Endothelial cell of umbilical vein (primary cell): ENCODE measurements at regions not wholly inside any gene's neighbourhood (a gene's known extent, or its start where the extent isn't known, plus 50 kb on each side); places are given as distances from the start of the nearest gene placed in this dataset.

Experiments
- BruUV-seq: library from RNA; stranded (reverse); fragments of 400-500 nt; replicated peaks from 2 replicates; lab custom pipeline; 2021; lab: Mats Ljungman, UMichigan
- CTCF ChIA-PET: fragments of 300-600, 350-600 bp; sonication (Branson Sonifier 250); formaldehyde crosslinking; loops from one replicate; lab custom pipeline; 2021; ENCODE audit warnings: antibody characterized with exemption, inconsistent platforms; lab: Charles Lee
- POLR2A ChIA-PET: fragments of 300-600, 350-600 bp; sonication (Branson Sonifier 250); formaldehyde crosslinking; loops from one replicate; lab custom pipeline; 2021; ENCODE audit warnings: antibody characterized with exemption, inconsistent platforms; lab: Charles Lee
- DNase-seq: peaks from one replicate; pipeline ENCODE4 v3.0.0-alpha.2; 2011; ENCODE audit warnings: low read depth, low spot score
- FAIRE-seq: peaks from 2 replicates; lab custom pipeline; 2011; peaks lifted over from hg19 to GRCh38; lab: Jason Lieb, UNC
- H2AFZ ChIP-seq: 2 replicates; pipeline ENCODE4 v1.6.0; 2012; ENCODE audit warnings: low read depth, low read length, control low read depth, inconsistent platforms
- H3K27ac ChIP-seq: 2 replicates; pipeline ENCODE4 v1.5.1; 2011; ENCODE audit warnings: low read depth, mild to moderate bottlenecking, control low read depth, low read length, moderate library complexity; ENCODE audit not compliant: insufficient read depth
- H3K27me3 ChIP-seq, 2 experiments: 2 replicates each; pipeline versions ENCODE4 v1.6.0 to v1.6.1; 2011; ENCODE audit warnings: low read length in 2 of 2, mixed read lengths in 1 of 2; ENCODE audit not compliant: control insufficient read depth in 2 of 2, insufficient read depth in 2 of 2
- H3K36me3 ChIP-seq, 2 experiments: 2 replicates in 1 of 2; 3 replicates in 1 of 2; pipeline ENCODE4 v1.5.1; 2011; ENCODE audit warnings: low read length in 2 of 2, mild to moderate bottlenecking in 1 of 2, moderate library complexity in 1 of 2; ENCODE audit not compliant: control insufficient read depth in 2 of 2, insufficient read depth in 2 of 2; ENCODE audit errors: extremely low read depth in 1 of 2
- H3K4me1 ChIP-seq: 3 replicates; pipeline ENCODE4 v1.5.1; 2011; ENCODE audit warnings: mild to moderate bottlenecking, low read length; ENCODE audit not compliant: control insufficient read depth, insufficient read depth; ENCODE audit errors: extremely low read depth
- H3K4me2 ChIP-seq: 2 replicates; pipeline ENCODE4 v1.6.1; 2011; ENCODE audit warnings: low read length, control low read depth, mixed read lengths; ENCODE audit not compliant: insufficient read depth
- H3K4me3 ChIP-seq, 3 experiments: fragments of 200-600 bp in 1 of 3; sonication (generic), shearing (Covaris generic) in 1 of 3; replicated peaks in 1 of 3; 2 replicates each; pipeline ENCODE4 v1.5.1; 2011 to 2016; ENCODE audit warnings: control low read depth in 3 of 3, low read length in 3 of 3, mild to moderate bottlenecking in 2 of 3, inconsistent platforms in 1 of 3, low read depth in 1 of 3, moderate library complexity in 1 of 3; ENCODE audit not compliant: insufficient read depth in 1 of 3
- H3K79me2 ChIP-seq: 2 replicates; pipeline ENCODE4 v1.6.0; 2012; ENCODE audit warnings: low read length, inconsistent platforms; ENCODE audit not compliant: control insufficient read depth, insufficient read depth
- H3K9ac ChIP-seq: replicated peaks from 2 replicates; pipeline ENCODE3; 2011; ENCODE audit warnings: low read length, control low read depth; ENCODE audit not compliant: insufficient read depth; ENCODE audit errors: extremely low read depth
- H3K9me1 ChIP-seq: replicated peaks from 3 replicates; pipeline ENCODE4 v1.6.0; 2011; ENCODE audit warnings: mild to moderate bottlenecking, low read length; ENCODE audit not compliant: control insufficient read depth, insufficient read depth; ENCODE audit errors: extremely low read depth
- H3K9me3 ChIP-seq: replicated peaks from 2 replicates; pipeline ENCODE4 v1.5.1; 2012; ENCODE audit warnings: low read length, inconsistent platforms; ENCODE audit not compliant: control insufficient read depth, insufficient read depth
- H4K20me1 ChIP-seq: replicated peaks from 2 replicates; pipeline ENCODE3; 2011; ENCODE audit warnings: mild to moderate bottlenecking, low read length; ENCODE audit not compliant: control insufficient read depth, insufficient read depth; ENCODE audit errors: extremely low read depth
- EZH2 ChIP-seq: IDR thresholded peaks from 2 replicates; pipeline ENCODE4 v1.6.1; 2012; ENCODE audit warnings: borderline replicate concordance, low read depth, mild to moderate bottlenecking, moderate library complexity, low read length, inconsistent platforms; ENCODE audit not compliant: severe bottlenecking
- FOS ChIP-seq: IDR thresholded peaks from 2 replicates; pipeline ENCODE4 v1.6.1; 2011; ENCODE audit warnings: mild to moderate bottlenecking, low read length, moderate library complexity, borderline replicate concordance; ENCODE audit not compliant: insufficient read depth
- JUN ChIP-seq: IDR thresholded peaks from 2 replicates; pipeline ENCODE4 v1.6.1; 2011; ENCODE audit warnings: borderline replicate concordance, low read depth; ENCODE audit not compliant: insufficient read length, insufficient read depth
- MYC ChIP-seq: IDR thresholded peaks from one replicate; pipeline ENCODE4 v1.6.1; 2011; ENCODE audit warnings: mild to moderate bottlenecking, low read depth, low read length
- POLR2AphosphoS5 ChIP-seq: IDR thresholded peaks from 2 replicates; pipeline ENCODE4 v1.6.1; 2012; ENCODE audit warnings: low read depth, mild to moderate bottlenecking, control low read depth, low read length, moderate library complexity; ENCODE audit not compliant: insufficient read depth
- dilution Hi-C: fragments of 300-500 bp; cut with MboI; formaldehyde crosslinking; loops from one replicate; pipeline ENCODE4 v1.15.0; 2019; ENCODE audit warnings: low sequenced_read_pairs; ENCODE audit not compliant: extremely low pct_ligation_motif_present
- intact Hi-C: fragments of 100-400 bp; cut with micrococcal nuclease; formaldehyde crosslinking; loops from one replicate; pipeline ENCODE4 v1.10.0; 2022

- no peak overlapping the region for H3K4me2 ChIP-seq
- BruUV-seq: no TSS peak
- H3K27ac ChIP-seq: no peak overlapping the region
- CTCF ChIA-PET: no interaction called here
- no peaks in the 10 kb centered on the region for H3K4me1 ChIP-seq
- no peak overlapping the region for H3K9ac ChIP-seq
- H2AFZ ChIP-seq: no peak overlapping the region
- POLR2A ChIA-PET: no interaction called here
- no peak overlapping the region for H3K4me3 ChIP-seq
- no peaks in the 10 kb centered on the region for H4K20me1 ChIP-seq
- DNase-seq (no peak), FAIRE-seq (no peak)
- no peaks in the 10 kb centered on the region for H3K36me3 ChIP-seq
- no peaks in the 10 kb centered on the region for H3K9me3 ChIP-seq
- no peaks in the 10 kb centered on the region for H3K9me1 ChIP-seq
- H3K79me2 ChIP-seq: no peaks in the 10 kb centered on the region
- no peaks in the 10 kb centered on the region for H3K27me3 ChIP-seq
- TF ChIP-seq JUN: no peak
- TF ChIP-seq EZH2: no peak
- TF ChIP-seq FOS: no peak
- TF ChIP-seq POLR2AphosphoS5: no peak
- intact Hi-C loops: no loop called here
- dilution Hi-C loops: no loop called here
These were observed 316.5 kb upstream of the PHF14 start for GRCh38 chr7:10657201-10657600.

- Histone ChIP-seq H3K9me1 (no peaks in the 10 kb centered on the region), H3K4me1 (no peaks in the 10 kb centered on the region), H4K20me1 (no peaks in the 10 kb centered on the region), H3K79me2 (no peaks in the 10 kb centered on the region), H3K36me3 (no peaks in the 10 kb centered on the region), H3K9me3 (no peaks in the 10 kb centered on the region), H3K9ac (no peak overlapping the region), H2AFZ (no peak overlapping the region), H3K27ac (no peak overlapping the region), H3K4me2 (no peak overlapping the region), H3K4me3 (no peak overlapping the region), H3K27me3 (no peaks in the 10 kb centered on the region)
- BruUV-seq: no TSS peak
- TF ChIP-seq EZH2 (no peak), FOS (no peak), JUN (no peak), MYC (no peak)
- ChIA-PET CTCF (no interaction called here), POLR2A (no interaction called here)
- intact Hi-C loops (no loop called here), dilution Hi-C loops (no loop called here)
- DNase-seq (no peak), FAIRE-seq (no peak)
These were observed 315.8 kb upstream of the PHF14 start for GRCh38 chr7:10657837-10658236.
